CD14-positive monocyte (primary cell): ENCODE measurements at regions not wholly inside any gene's neighbourhood (a gene's known extent, or its start where the extent isn't known, plus 50 kb on each side); places are given as distances from the start of the nearest gene placed in this dataset.

Experiments
- DNase-seq, 3 donors: peaks; one replicate each; pipeline ENCODE4 v3.0.0-alpha.2; 2011 to 2022
- H2AFZ ChIP-seq: 2 replicates; pipeline ENCODE4 v1.6.0; 2012; ENCODE audit warnings: mild to moderate bottlenecking, low read depth, low read length, inconsistent platforms; ENCODE audit not compliant: insufficient read depth, poor library complexity, severe bottlenecking
- H3K27ac ChIP-seq, 2 donors: 1 replicate in 1 of 2; 2 replicates in 1 of 2; pipeline ENCODE4 v1.5.1; 2012 to 2013; ENCODE audit warnings: low read length in 2 of 2, control low read depth in 1 of 2, inconsistent platforms in 1 of 2, low read depth in 1 of 2, mild to moderate bottlenecking in 1 of 2
- H3K27me3 ChIP-seq, 2 donors: one replicate each; pipeline versions ENCODE4 v1.6.0 to v1.6.1; 2011 to 2013; ENCODE audit warnings: low read length in 2 of 2; ENCODE audit not compliant: control insufficient read depth in 2 of 2, insufficient read depth in 2 of 2
- H3K36me3 ChIP-seq, 2 donors: replicated peaks in 1 of 2; 1 replicate in 1 of 2; 2 replicates in 1 of 2; pipeline versions ENCODE4 v1.5.1 to v1.6.1; 2012 to 2013; ENCODE audit warnings: low read length in 2 of 2, control low read depth in 1 of 2, inconsistent platforms in 1 of 2, mild to moderate bottlenecking in 1 of 2; ENCODE audit not compliant: insufficient read depth in 2 of 2, control insufficient read depth in 1 of 2
- H3K4me1 ChIP-seq, 2 donors: 1 replicate in 1 of 2; 2 replicates in 1 of 2; pipeline versions ENCODE4 v1.5.1 to v1.6.1; 2012 to 2013; ENCODE audit warnings: low read length in 2 of 2, control low read depth in 1 of 2, inconsistent platforms in 1 of 2, mild to moderate bottlenecking in 1 of 2, moderate library complexity in 1 of 2; ENCODE audit not compliant: insufficient read depth in 2 of 2, control insufficient read depth in 1 of 2
- H3K4me2 ChIP-seq: replicated peaks from 2 replicates; pipeline ENCODE3; 2012; ENCODE audit warnings: low read length, moderate library complexity, mild to moderate bottlenecking; ENCODE audit not compliant: poor library complexity, severe bottlenecking; ENCODE audit errors: extremely low read depth
- H3K4me3 ChIP-seq, 3 experiments: fragments of 200-600 bp in 1 of 3; sonication (generic) in 1 of 3; replicated peaks in 1 of 3; 1 replicate in 2 of 3; 2 replicates in 1 of 3; pipeline ENCODE4 v1.5.1; 2011 to 2013; ENCODE audit warnings: low read length in 3 of 3, mild to moderate bottlenecking in 3 of 3, control low read depth in 2 of 3, low read depth in 2 of 3, inconsistent platforms in 1 of 3, moderate library complexity in 1 of 3
- H3K79me2 ChIP-seq: 2 replicates; pipeline ENCODE4 v1.6.0; 2012; ENCODE audit warnings: mild to moderate bottlenecking, control low read depth, inconsistent platforms, low read length, moderate library complexity; ENCODE audit not compliant: insufficient read depth
- H3K9ac ChIP-seq: 2 replicates; pipeline ENCODE4 v1.6.0; 2017; ENCODE audit warnings: low read length, mild to moderate bottlenecking; ENCODE audit not compliant: insufficient read depth, poor library complexity, severe bottlenecking
- H3K9me3 ChIP-seq, 2 donors: replicated peaks in 1 of 2; 1 replicate in 1 of 2; 2 replicates in 1 of 2; pipeline versions ENCODE4 v1.5.1 to v1.6.1; 2012 to 2013; ENCODE audit warnings: low read length in 2 of 2, control low read depth in 1 of 2; ENCODE audit not compliant: control insufficient read depth in 1 of 2, insufficient read depth in 1 of 2
- H4K20me1 ChIP-seq: 2 replicates; pipeline ENCODE4 v1.6.0; 2012; ENCODE audit warnings: mild to moderate bottlenecking, low read length, control low read depth, moderate library complexity; ENCODE audit not compliant: insufficient read depth
- H3K27ac Mint-ChIP-seq, 7 donors: one replicate each; pipeline ENCODE4 v1.8.0; 2020; ENCODE audit warnings: mild to moderate bottlenecking in 7 of 7, mixed read lengths in 7 of 7, moderate library complexity in 6 of 7, inconsistent platforms in 2 of 7
- H3K27me3 Mint-ChIP-seq, 3 donors: one replicate each; pipeline ENCODE4 v1.8.0; 2021 to 2022; ENCODE audit warnings: low read depth in 3 of 3, mild to moderate bottlenecking in 3 of 3, mixed read lengths in 3 of 3, moderate library complexity in 3 of 3, inconsistent platforms in 1 of 3
- H3K36me3 Mint-ChIP-seq, 2 donors: one replicate each; pipeline ENCODE4 v1.8.0; 2020; ENCODE audit warnings: mixed read lengths in 2 of 2, inconsistent platforms in 1 of 2, mild to moderate bottlenecking in 1 of 2
- H3K4me1 Mint-ChIP-seq: one replicate; pipeline ENCODE4 v1.8.0; 2020; ENCODE audit warnings: mild to moderate bottlenecking, mixed read lengths
- H3K4me3 Mint-ChIP-seq, 2 donors: one replicate each; pipeline ENCODE4 v1.8.0; 2020; ENCODE audit warnings: mild to moderate bottlenecking in 2 of 2, mixed read lengths in 2 of 2, moderate library complexity in 1 of 2
- H3K9me3 Mint-ChIP-seq, 7 donors: one replicate each; pipeline ENCODE4 v1.8.0; 2020 to 2022; ENCODE audit warnings: mixed read lengths in 7 of 7, mild to moderate bottlenecking in 6 of 7, moderate library complexity in 6 of 7, inconsistent platforms in 2 of 7
- WGBS: methylation state at CpG from one replicate; pipeline ENCODE4 v1.1.5; 2013; ENCODE audit warnings: missing lambda C conversion rate; ENCODE audit not compliant: insufficient coverage; 5-methylcytosine and 5-hydroxymethylcytosine counted together
- intact Hi-C, 2 donors: fragments of 100-400 bp; cut with micrococcal nuclease; formaldehyde crosslinking; loops; one replicate each; pipeline versions ENCODE4 v1.15.0 to v1.15.1; 2023
- TF ChIP-seq, protein P1 (sequence below): fragments of 200-600 bp; IDR thresholded peaks from one replicate; pipeline ENCODE4 v1.8.0; 2022; ENCODE audit warnings: antibody characterized with exemption, mild to moderate bottlenecking

DNA sequence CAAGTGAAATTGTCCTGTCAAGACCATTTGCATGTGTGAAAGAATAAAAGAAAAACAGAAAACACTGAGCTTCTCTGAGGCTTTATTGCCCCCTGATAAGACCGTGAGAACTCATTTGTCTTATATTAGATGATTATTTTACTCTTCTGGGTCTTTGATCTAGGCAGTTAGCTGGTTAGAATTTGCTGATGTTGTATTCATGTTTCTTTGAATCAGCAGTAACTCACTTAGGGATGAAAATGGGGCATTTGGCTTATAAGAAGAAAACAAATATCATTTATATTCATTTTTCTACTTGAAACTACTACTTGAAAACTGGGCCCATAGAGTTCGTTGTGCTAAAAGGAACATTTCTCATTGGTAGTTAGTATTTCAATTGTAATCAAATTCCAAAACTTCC lies 93.1 kb upstream of the RBFOX1 start:
- Mint-ChIP-seq H3K27ac (no peak overlapping the region), H3K4me3 (no peak overlapping the region), H3K36me3 (no peaks in the 10 kb centered on the region), H3K27me3 (peaks cover 0 to 2% (median 1%) of the 10 kb centered on the region in 3 donors), H3K9me3 (peaks cover 0 to 2% (median 0%) of the 10 kb centered on the region in 7 donors), H3K4me1 (no peaks in the 10 kb centered on the region)
- no peak overlapping the region for H3K4me2 ChIP-seq
- no peak overlapping the region for H3K27ac ChIP-seq
- no CpG with 5 or more reads among the region's 2 CpGs for WGBS
- no peak for DNase-seq
- TF ChIP-seq, protein P1, sequence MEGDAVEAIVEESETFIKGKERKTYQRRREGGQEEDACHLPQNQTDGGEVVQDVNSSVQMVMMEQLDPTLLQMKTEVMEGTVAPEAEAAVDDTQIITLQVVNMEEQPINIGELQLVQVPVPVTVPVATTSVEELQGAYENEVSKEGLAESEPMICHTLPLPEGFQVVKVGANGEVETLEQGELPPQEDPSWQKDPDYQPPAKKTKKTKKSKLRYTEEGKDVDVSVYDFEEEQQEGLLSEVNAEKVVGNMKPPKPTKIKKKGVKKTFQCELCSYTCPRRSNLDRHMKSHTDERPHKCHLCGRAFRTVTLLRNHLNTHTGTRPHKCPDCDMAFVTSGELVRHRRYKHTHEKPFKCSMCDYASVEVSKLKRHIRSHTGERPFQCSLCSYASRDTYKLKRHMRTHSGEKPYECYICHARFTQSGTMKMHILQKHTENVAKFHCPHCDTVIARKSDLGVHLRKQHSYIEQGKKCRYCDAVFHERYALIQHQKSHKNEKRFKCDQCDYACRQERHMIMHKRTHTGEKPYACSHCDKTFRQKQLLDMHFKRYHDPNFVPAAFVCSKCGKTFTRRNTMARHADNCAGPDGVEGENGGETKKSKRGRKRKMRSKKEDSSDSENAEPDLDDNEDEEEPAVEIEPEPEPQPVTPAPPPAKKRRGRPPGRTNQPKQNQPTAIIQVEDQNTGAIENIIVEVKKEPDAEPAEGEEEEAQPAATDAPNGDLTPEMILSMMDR, result no peak
- intact Hi-C loops, result no loop called here
- H2AFZ ChIP-seq, result no peak overlapping the region
- H3K79me2 ChIP-seq, result no peaks in the 10 kb centered on the region
- no peaks in the 10 kb centered on the region for H3K9me3 ChIP-seq
- H3K4me1 ChIP-seq, result no peaks in the 10 kb centered on the region
- H3K4me3 ChIP-seq, result no peak overlapping the region
- H3K27me3 ChIP-seq, result no peaks in the 10 kb centered on the region
- H3K36me3 ChIP-seq, result no peaks in the 10 kb centered on the region
- no peaks in the 10 kb centered on the region for H4K20me1 ChIP-seq
- no peak overlapping the region for H3K9ac ChIP-seq

GRCh38 chr16:7236824-7237410 lies 95.7 kb upstream of the RBFOX1 start:
- Histone ChIP-seq H3K4me3 (no peak overlapping the region), H2AFZ (no peak overlapping the region), H3K27me3 (no peaks in the 10 kb centered on the region), H3K4me1 (no peaks in the 10 kb centered on the region), H3K36me3 (no peaks in the 10 kb centered on the region), H3K4me2 (no peak overlapping the region), H3K9ac (no peak overlapping the region), H3K79me2 (no peaks in the 10 kb centered on the region), H3K9me3 (no peaks in the 10 kb centered on the region), H3K27ac (no peak overlapping the region), H4K20me1 (no peaks in the 10 kb centered on the region)
- Mint-ChIP-seq H3K4me1 (no peaks in the 10 kb centered on the region), H3K27me3 (peaks cover 0 to 2% (median 1%) of the 10 kb centered on the region in 3 donors), H3K36me3 (no peaks in the 10 kb centered on the region), H3K9me3 (peaks cover 0 to 2% (median 0%) of the 10 kb centered on the region in 7 donors), H3K27ac (no peak overlapping the region), H3K4me3 (no peak overlapping the region)
- TF ChIP-seq, protein P1, result no peak
- DNase-seq, result no peak
- intact Hi-C loops, result no loop called here
- 77% methylated on average over 2 of the region's 6 CpGs for WGBS
